Neuronal stem cell (in vitro differentiated cells): ENCODE measurements at regions not wholly inside any gene's neighbourhood (a gene's known extent, or its start where the extent isn't known, plus 50 kb on each side); places are given as distances from the start of the nearest gene placed in this dataset.
A peak's percentile ranks its signal among the peaks of the same experiment; 100 is the strongest.

ENCODE experiments used
- DNase-seq: peaks from one replicate; pipeline ENCODE4 v3.0.0-alpha.2; 2013; ENCODE audit warnings: low spot score
- H2AFZ ChIP-seq: one replicate; pipeline ENCODE4 v1.6.1; 2013; ENCODE audit warnings: mild to moderate bottlenecking, low read length, inconsistent platforms
- H2AK5ac ChIP-seq: 2 replicates; pipeline ENCODE4 v1.6.1; 2013; ENCODE audit warnings: low read depth, mild to moderate bottlenecking, inconsistent platforms, low read length, moderate library complexity, mixed read lengths
- H2BK120ac ChIP-seq: 2 replicates; pipeline ENCODE4 v1.6.1; 2013; ENCODE audit warnings: low read depth, mild to moderate bottlenecking, inconsistent platforms, low read length, moderate library complexity, mixed read lengths
- H2BK12ac ChIP-seq: one replicate; pipeline ENCODE4 v1.6.1; 2013; ENCODE audit warnings: low read length, inconsistent platforms
- H2BK15ac ChIP-seq: 2 replicates; pipeline ENCODE4 v1.6.1; 2013; ENCODE audit warnings: mild to moderate bottlenecking, low read length, inconsistent platforms, mixed read lengths
- H2BK5ac ChIP-seq: one replicate; pipeline ENCODE4 v1.6.1; 2013; ENCODE audit warnings: inconsistent platforms, mild to moderate bottlenecking, low read length, moderate library complexity
- H3K14ac ChIP-seq: one replicate; pipeline ENCODE4 v1.6.1; 2013; ENCODE audit warnings: low read length, inconsistent platforms
- H3K18ac ChIP-seq: 2 replicates; pipeline ENCODE4 v1.6.1; 2013; ENCODE audit warnings: low read length, inconsistent platforms
- H3K23ac ChIP-seq: 2 replicates; pipeline ENCODE4 v1.6.1; 2013; ENCODE audit warnings: low read depth, mild to moderate bottlenecking, mixed read lengths, low read length, inconsistent platforms; ENCODE audit not compliant: poor library complexity
- H3K27ac ChIP-seq: replicated peaks from 3 replicates; pipeline ENCODE4 v1.5.1; 2013; ENCODE audit warnings: low read length, inconsistent platforms
- H3K27me3 ChIP-seq, 3 experiments: 2 replicates each; pipeline ENCODE4 v1.6.1; 2013; ENCODE audit warnings: low read length in 3 of 3, mild to moderate bottlenecking in 2 of 3, inconsistent platforms in 1 of 3, low read depth in 1 of 3, mixed read lengths in 1 of 3, moderate library complexity in 1 of 3; ENCODE audit not compliant: control insufficient read depth in 3 of 3, insufficient read depth in 3 of 3
- H3K36me3 ChIP-seq, 2 donors: replicated peaks in 1 of 2; 2 replicates each; pipeline ENCODE4 v1.6.1; 2013; ENCODE audit warnings: low read length in 2 of 2; ENCODE audit not compliant: control insufficient read depth in 2 of 2, insufficient read depth in 2 of 2
- H3K4ac ChIP-seq: 2 replicates; pipeline ENCODE4 v1.6.1; 2013; ENCODE audit warnings: inconsistent platforms, mild to moderate bottlenecking, low read length, moderate library complexity
- H3K4me1 ChIP-seq, 2 donors: 1 replicate in 1 of 2; 2 replicates in 1 of 2; pipeline ENCODE4 v1.6.1; 2013; ENCODE audit warnings: low read length in 2 of 2, low read depth in 1 of 2; ENCODE audit not compliant: control insufficient read depth in 2 of 2, insufficient read depth in 1 of 2
- H3K4me2 ChIP-seq: one replicate; pipeline ENCODE4 v1.6.1; 2013; ENCODE audit warnings: mild to moderate bottlenecking, low read length, inconsistent platforms; ENCODE audit not compliant: insufficient read depth, poor library complexity, severe bottlenecking
- H3K4me3 ChIP-seq, 2 donors: 2 replicates each; pipeline ENCODE4 v1.5.1; 2013; ENCODE audit warnings: low read length in 2 of 2, mild to moderate bottlenecking in 2 of 2, inconsistent platforms in 1 of 2, moderate library complexity in 1 of 2
- H3K79me1 ChIP-seq: one replicate; pipeline ENCODE4 v1.6.1; 2013; ENCODE audit warnings: low read depth, mild to moderate bottlenecking, inconsistent platforms, low read length, moderate library complexity
- H3K9ac ChIP-seq: one replicate; pipeline ENCODE4 v1.6.1; 2013; ENCODE audit warnings: mild to moderate bottlenecking, low read depth, low read length, inconsistent platforms; ENCODE audit not compliant: poor library complexity
- H3K9me3 ChIP-seq, 2 donors: replicated peaks in 1 of 2; 2 replicates each; pipeline versions ENCODE3 to v1.6.1; 2013; ENCODE audit warnings: low read length in 2 of 2, mild to moderate bottlenecking in 2 of 2, inconsistent platforms in 1 of 2, low read depth in 1 of 2, mixed read lengths in 1 of 2, moderate library complexity in 1 of 2; ENCODE audit not compliant: control insufficient read depth in 2 of 2, insufficient read depth in 1 of 2
- H4K8ac ChIP-seq: one replicate; pipeline ENCODE4 v1.6.1; 2013; ENCODE audit warnings: low read depth, mild to moderate bottlenecking, inconsistent platforms, low read length, moderate library complexity
- H4K91ac ChIP-seq: one replicate; pipeline ENCODE4 v1.6.1; 2013; ENCODE audit warnings: low read length, low read depth, mild to moderate bottlenecking, inconsistent platforms; ENCODE audit not compliant: poor library complexity
- WGBS, 2 donors: extraction: QIAGEN DNeasy Blood & Tissue Kit; methylation state at CpG; one replicate each; pipeline ENCODE4 v1.1.7; 2013; ENCODE audit warnings: missing lambda C conversion rate in 2 of 2, mixed read lengths in 1 of 2; ENCODE audit not compliant: insufficient read length in 2 of 2, insufficient replicate concordance in 1 of 2; ENCODE audit errors: extremely low coverage in 2 of 2; 5-methylcytosine and 5-hydroxymethylcytosine counted together

DNA sequence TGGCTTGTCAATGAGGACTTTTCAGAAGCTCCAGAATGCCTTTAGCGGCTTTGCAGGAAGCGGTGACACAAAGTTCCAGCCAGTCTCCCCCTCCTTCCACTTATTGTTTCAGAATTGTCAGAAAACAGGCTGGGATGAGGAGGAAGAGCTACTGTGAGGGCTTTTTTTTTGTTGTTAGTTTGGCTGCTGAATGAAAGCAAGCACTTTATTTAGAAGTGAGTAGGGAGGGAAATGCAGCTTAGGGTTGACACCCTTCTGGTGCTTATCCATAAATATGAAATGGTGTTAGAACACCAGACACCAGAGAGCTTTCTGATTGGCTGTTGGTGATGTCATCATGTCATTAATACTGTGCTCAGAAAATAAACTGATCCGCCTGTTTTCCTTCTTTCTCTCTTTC is 251.5 kb downstream of the SOX4 start:
- Histone ChIP-seq H4K91ac (no peak overlapping the region), H2BK120ac (no peak overlapping the region), H3K4me2 (no peak overlapping the region), H3K9me3 (peaks cover 0 to 6% of the 10 kb centered on the region in 2 donors), H4K8ac (no peak overlapping the region), H2BK5ac (no peak overlapping the region), H3K23ac (no peak overlapping the region), H3K79me1 (no peaks in the 10 kb centered on the region), H3K4me3 (no peak overlapping the region), H3K4me1 (peaks cover 26 to 47% of the 10 kb centered on the region in 2 donors), H2BK12ac (no peak overlapping the region), H2AK5ac (no peak overlapping the region), H3K27ac (peak overlapping the region; percentile 19), H2AFZ (peak overlapping the region; percentile 38), H3K27me3 (no peaks in the 10 kb centered on the region), H3K4ac (no peak overlapping the region), H2BK15ac (no peak overlapping the region), H3K36me3 (peaks cover 0 to 10% of the 10 kb centered on the region in 2 donors), H3K9ac (no peak overlapping the region), H3K18ac (no peak overlapping the region), H3K14ac (no peak overlapping the region)
- no peak for DNase-seq
- no CpG with 5 or more reads among the region's 3 CpGs for WGBS, 2 donors

GRCh38 chr6:21845439-21846140 is 252.0 kb downstream of the SOX4 start:
- no peak overlapping the region for H3K18ac ChIP-seq
- H4K91ac ChIP-seq: no peak overlapping the region
- H3K9ac ChIP-seq: no peak overlapping the region
- H3K79me1 ChIP-seq: no peaks in the 10 kb centered on the region
- no peak overlapping the region for H3K23ac ChIP-seq
- no peak overlapping the region for H2BK15ac ChIP-seq
- H3K9me3 ChIP-seq: peaks cover 0 to 4% of the 10 kb centered on the region in 2 donors
- H3K27me3 ChIP-seq: no peaks in the 10 kb centered on the region
- no peak overlapping the region for H3K4me2 ChIP-seq
- no peak overlapping the region for H2AFZ ChIP-seq
- H2BK120ac ChIP-seq: no peak overlapping the region
- peaks cover 0 to 5% of the 10 kb centered on the region in 2 donors for H3K36me3 ChIP-seq
- H3K4ac ChIP-seq: no peak overlapping the region
- no peak overlapping the region for H3K4me3 ChIP-seq
- H2BK5ac ChIP-seq: no peak overlapping the region
- peaks cover 26 to 47% of the 10 kb centered on the region in 2 donors for H3K4me1 ChIP-seq
- H2BK12ac ChIP-seq: no peak overlapping the region
- no CpG with 5 or more reads among the region's 6 CpGs for WGBS, 2 donors
- H3K14ac ChIP-seq: no peak overlapping the region
- no peak for DNase-seq
- H3K27ac ChIP-seq: no peak overlapping the region
- H2AK5ac ChIP-seq: no peak overlapping the region
- no peak overlapping the region for H4K8ac ChIP-seq

- peak; percentile 29 for DNase-seq
- Histone ChIP-seq H4K8ac (no peak overlapping the region), H2BK15ac (no peak overlapping the region), H2BK5ac (no peak overlapping the region), H2AFZ (no peak overlapping the region), H3K36me3 (peaks cover 0 to 2% of the 10 kb centered on the region in 2 donors), H2BK120ac (no peak overlapping the region), H3K4me2 (no peak overlapping the region), H3K14ac (no peak overlapping the region), H3K4ac (no peak overlapping the region), H3K4me3 (no peak overlapping the region), H3K18ac (no peak overlapping the region), H3K4me1 (peaks cover 26 to 47% of the 10 kb centered on the region in 2 donors), H3K23ac (no peak overlapping the region), H3K9me3 (peaks cover 0 to 3% of the 10 kb centered on the region in 2 donors), H3K79me1 (no peaks in the 10 kb centered on the region), H3K27me3 (no peaks in the 10 kb centered on the region), H3K27ac (no peak overlapping the region), H4K91ac (no peak overlapping the region), H2BK12ac (no peak overlapping the region), H2AK5ac (no peak overlapping the region), H3K9ac (no peak overlapping the region)
- no CpG with 5 or more reads among the region's 12 CpGs for WGBS, 2 donors
Observed at GRCh38 chr6:21846541-21847451, 253.2 kb downstream of the SOX4 start.
